Neutrophil (primary cell): ENCODE measurements at regions not wholly inside any gene's neighbourhood (a gene's known extent, or its start where the extent isn't known, plus 50 kb on each side); places are given as distances from the start of the nearest gene placed in this dataset.

ENCODE experiments used
- H3K27ac ChIP-seq: fragments of 200-600 bp; sonication (generic); 2 replicates; pipeline ENCODE4 v1.5.1; 2016; ENCODE audit warnings: mild to moderate bottlenecking, moderate library complexity
- H3K27me3 ChIP-seq: fragments of 200-600 bp; sonication (generic); 2 replicates; pipeline ENCODE4 v1.6.0; 2016; ENCODE audit warnings: mild to moderate bottlenecking
- H3K36me3 ChIP-seq: fragments of 200-600 bp; sonication (generic); 2 replicates; pipeline ENCODE4 v1.5.1; 2017
- H3K4me1 ChIP-seq, 2 experiments: fragments of 200-600 bp in 1 of 2; sonication (generic) in 1 of 2; 1 replicate in 1 of 2; 2 replicates in 1 of 2; pipeline versions ENCODE4 v1.5.1 to v1.6.1; 2013 to 2016; ENCODE audit warnings: low read depth in 1 of 2, low read length in 1 of 2, mild to moderate bottlenecking in 1 of 2, moderate library complexity in 1 of 2; ENCODE audit not compliant: control insufficient read depth in 1 of 2, insufficient read depth in 1 of 2
- H3K4me3 ChIP-seq, 2 experiments: fragments of 200-600 bp in 1 of 2; sonication (generic) in 1 of 2; 1 replicate in 1 of 2; 2 replicates in 1 of 2; pipeline ENCODE4 v1.5.1; 2013 to 2016; ENCODE audit warnings: low read depth in 1 of 2, low read length in 1 of 2, mild to moderate bottlenecking in 1 of 2, moderate library complexity in 1 of 2
- H3K9me3 ChIP-seq: fragments of 200-600 bp; sonication (generic); 2 replicates; pipeline ENCODE4 v1.5.1; 2016
- CTCF ChIP-seq: fragments of 200-600 bp; sonication (generic); IDR thresholded peaks from 2 replicates; pipeline ENCODE4 v1.5.1; 2016; ENCODE audit warnings: antibody characterized with exemption

DNA sequence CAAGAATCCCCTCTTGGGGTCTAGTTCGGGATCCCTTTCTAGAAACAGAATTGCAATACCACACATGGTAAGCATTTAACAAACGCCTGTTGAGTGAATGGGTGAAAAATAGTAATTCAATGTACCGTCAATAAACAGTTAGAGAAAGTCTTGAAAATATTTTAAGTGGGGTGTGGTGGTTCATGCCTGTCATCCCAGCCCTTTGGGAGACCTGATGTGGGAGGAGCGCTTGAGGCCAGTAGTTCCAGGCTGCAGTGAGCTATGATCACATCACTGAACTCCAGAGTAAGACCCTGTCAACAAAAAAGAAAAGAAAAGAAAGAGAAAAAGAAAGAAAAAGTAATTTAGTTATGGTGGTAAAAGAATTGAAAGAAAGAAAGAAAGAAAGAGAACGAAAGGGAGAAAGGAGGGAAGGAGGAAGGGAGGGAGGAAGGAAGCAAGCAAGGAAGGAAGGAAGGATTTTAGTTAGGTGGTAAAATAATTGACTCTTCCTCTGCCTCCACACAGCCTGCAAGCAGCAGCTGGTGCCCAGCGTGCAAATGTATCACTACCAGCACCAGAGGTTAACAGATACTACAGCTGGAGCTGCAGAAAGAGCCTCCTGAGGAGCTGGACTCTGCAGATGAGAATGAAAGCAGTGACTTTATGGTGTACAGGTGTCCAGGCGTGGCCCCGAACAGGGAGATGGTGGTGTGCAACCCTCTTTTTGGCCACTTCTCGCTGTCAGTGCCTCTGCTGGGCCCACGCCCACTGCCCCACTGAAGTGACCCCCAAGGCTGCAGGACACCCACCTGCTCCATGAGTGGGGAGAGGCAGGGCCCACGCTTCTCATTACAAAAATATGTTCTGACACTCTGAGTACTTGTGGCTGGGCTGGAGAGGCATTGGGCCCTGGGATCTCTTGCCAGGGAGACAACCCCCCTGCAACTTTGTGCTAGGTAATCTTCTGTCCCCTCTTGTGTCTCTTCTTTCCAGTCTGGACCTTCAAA, 135.4 kb downstream of the BAMBI start:
- H3K4me3 ChIP-seq: no peak overlapping the region
- H3K4me1 ChIP-seq: peaks cover 14 to 17% of the 10 kb centered on the region in 2 experiments
- no peaks in the 10 kb centered on the region for H3K36me3 ChIP-seq
- H3K27me3 ChIP-seq: no peaks in the 10 kb centered on the region
- H3K9me3 ChIP-seq: no peaks in the 10 kb centered on the region
- no peak overlapping the region for H3K27ac ChIP-seq
- TF ChIP-seq CTCF: no peak

- H3K27ac ChIP-seq: no peak overlapping the region
- no peaks in the 10 kb centered on the region for H3K36me3 ChIP-seq
- H3K9me3 ChIP-seq: no peaks in the 10 kb centered on the region
- no peak for TF ChIP-seq CTCF
- H3K27me3 ChIP-seq: no peaks in the 10 kb centered on the region
- H3K4me1 ChIP-seq: no peaks in the 10 kb centered on the region
- no peak overlapping the region for H3K4me3 ChIP-seq
Observed at GRCh38 chr10:28815681-28816080, 138.4 kb downstream of the BAMBI start.

GRCh38 chr10:28822719-28823464, 145.6 kb downstream of the BAMBI start:
- TF ChIP-seq CTCF: no peak
- Histone ChIP-seq H3K27ac (no peak overlapping the region), H3K27me3 (no peaks in the 10 kb centered on the region), H3K4me3 (no peak overlapping the region), H3K36me3 (no peaks in the 10 kb centered on the region), H3K4me1 (no peaks in the 10 kb centered on the region), H3K9me3 (no peaks in the 10 kb centered on the region)

DNA sequence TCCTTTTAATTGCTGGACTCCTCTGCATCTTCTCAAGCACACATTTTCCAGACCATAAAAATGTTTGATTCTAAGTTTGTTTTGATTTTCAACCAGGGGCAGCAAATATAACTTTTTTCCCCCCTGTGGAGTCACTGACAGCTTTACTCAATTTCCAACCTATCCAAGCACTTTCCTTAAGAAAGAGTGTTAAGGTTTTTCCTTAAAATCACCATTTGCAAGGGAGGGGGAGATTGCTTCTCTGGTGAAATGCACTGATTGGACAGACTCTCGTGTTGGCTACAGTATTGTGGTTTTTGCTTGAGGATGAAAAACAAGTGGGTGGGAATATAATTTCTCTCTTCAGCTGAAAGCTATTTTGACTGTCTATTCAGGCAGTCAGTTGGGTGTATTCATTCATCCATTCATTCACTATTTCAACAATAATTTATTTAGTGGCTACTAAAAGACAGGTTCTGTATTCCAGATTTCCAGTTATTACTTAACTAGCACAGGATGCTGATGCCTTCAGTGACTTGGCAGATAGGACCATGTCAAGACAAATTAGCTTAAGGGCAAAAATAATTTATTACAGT, 146.3 kb downstream of the BAMBI start:
- H3K27me3 ChIP-seq: no peaks in the 10 kb centered on the region
- H3K9me3 ChIP-seq: no peaks in the 10 kb centered on the region
- TF ChIP-seq CTCF: no peak
- H3K4me1 ChIP-seq: no peaks in the 10 kb centered on the region
- no peak overlapping the region for H3K27ac ChIP-seq
- H3K4me3 ChIP-seq: no peak overlapping the region
- no peaks in the 10 kb centered on the region for H3K36me3 ChIP-seq

DNA sequence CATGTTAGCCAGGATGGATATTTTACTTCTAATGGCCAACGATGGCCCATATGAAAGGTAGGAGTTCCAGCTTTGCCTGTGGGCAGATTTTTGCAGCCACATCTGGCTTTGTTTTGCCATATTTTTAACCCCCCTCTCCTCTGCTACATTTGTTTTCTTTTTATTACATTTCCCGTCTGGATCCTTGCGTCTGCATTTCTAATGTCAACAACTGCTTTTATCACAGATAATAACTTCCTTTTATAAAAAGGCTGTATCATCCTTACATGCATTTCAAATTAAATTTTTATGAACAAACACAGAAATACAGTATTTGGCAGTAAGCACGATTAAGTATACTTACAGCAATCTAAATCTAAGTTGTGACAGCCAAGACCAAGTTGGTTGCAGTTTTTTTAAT, 156.0 kb downstream of the BAMBI start:
- no peak for TF ChIP-seq CTCF
- H3K4me1 ChIP-seq: no peaks in the 10 kb centered on the region
- no peak overlapping the region for H3K27ac ChIP-seq
- no peaks in the 10 kb centered on the region for H3K36me3 ChIP-seq
- H3K27me3 ChIP-seq: peaks cover 6% of the 10 kb centered on the region
- H3K9me3 ChIP-seq: no peaks in the 10 kb centered on the region
- no peak overlapping the region for H3K4me3 ChIP-seq
